AG09319 (cell line): ENCODE measurements at regions not wholly inside any gene's neighbourhood (a gene's known extent, or its start where the extent isn't known, plus 50 kb on each side); places are given as distances from the start of the nearest gene placed in this dataset.

ENCODE experiments used
- DNase-seq: peaks from one replicate; pipeline ENCODE4 v3.0.0-alpha.2; 2010; ENCODE audit warnings: low read depth; ENCODE audit errors: extremely low read depth
- TF ChIP-seq, protein P1 (sequence below): IDR thresholded peaks from 2 replicates; pipeline ENCODE4 v1.5.1; 2011; ENCODE audit warnings: low read depth, mild to moderate bottlenecking, inconsistent platforms, low read length, moderate library complexity

- TF ChIP-seq, protein P1, sequence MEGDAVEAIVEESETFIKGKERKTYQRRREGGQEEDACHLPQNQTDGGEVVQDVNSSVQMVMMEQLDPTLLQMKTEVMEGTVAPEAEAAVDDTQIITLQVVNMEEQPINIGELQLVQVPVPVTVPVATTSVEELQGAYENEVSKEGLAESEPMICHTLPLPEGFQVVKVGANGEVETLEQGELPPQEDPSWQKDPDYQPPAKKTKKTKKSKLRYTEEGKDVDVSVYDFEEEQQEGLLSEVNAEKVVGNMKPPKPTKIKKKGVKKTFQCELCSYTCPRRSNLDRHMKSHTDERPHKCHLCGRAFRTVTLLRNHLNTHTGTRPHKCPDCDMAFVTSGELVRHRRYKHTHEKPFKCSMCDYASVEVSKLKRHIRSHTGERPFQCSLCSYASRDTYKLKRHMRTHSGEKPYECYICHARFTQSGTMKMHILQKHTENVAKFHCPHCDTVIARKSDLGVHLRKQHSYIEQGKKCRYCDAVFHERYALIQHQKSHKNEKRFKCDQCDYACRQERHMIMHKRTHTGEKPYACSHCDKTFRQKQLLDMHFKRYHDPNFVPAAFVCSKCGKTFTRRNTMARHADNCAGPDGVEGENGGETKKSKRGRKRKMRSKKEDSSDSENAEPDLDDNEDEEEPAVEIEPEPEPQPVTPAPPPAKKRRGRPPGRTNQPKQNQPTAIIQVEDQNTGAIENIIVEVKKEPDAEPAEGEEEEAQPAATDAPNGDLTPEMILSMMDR, result no peak
- DNase-seq, result peak; percentile 92
Observed at GRCh38 chrX:67780694-67781109, 236.9 kb downstream of the AR start.

GRCh38 chrX:67781132-67781531, 237.3 kb downstream of the AR start:
- DNase-seq, result no peak

GRCh38 chrX:67784712-67785111, 240.9 kb downstream of the AR start:
- DNase-seq, result no peak
- TF ChIP-seq, protein P1, result no peak

More at GRCh38 chrX:67781132-67781531, 237.3 kb downstream of the AR start:
- TF ChIP-seq, protein P1, result peak; percentile 54

DNA sequence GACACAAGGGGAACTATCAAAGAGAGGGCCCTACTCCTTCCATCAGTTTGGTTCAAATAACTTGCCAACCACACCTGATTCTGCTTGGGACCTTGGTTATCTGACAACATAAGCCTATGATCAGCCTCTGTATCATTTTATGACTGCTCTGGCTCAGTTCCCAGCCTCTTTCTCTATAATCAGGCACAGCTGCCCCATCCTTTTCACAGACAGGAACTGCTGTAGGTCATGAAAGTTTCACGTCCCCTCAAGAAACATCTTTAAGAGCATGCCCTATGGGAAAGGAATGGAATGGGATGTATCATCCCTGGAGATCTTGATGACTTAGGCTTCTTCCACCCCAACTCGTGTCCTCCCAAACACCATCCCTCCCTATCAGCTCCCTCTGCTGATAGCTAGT, 243.4 kb downstream of the AR start:
- TF ChIP-seq, protein P1, result no peak
- no peak for DNase-seq

DNA sequence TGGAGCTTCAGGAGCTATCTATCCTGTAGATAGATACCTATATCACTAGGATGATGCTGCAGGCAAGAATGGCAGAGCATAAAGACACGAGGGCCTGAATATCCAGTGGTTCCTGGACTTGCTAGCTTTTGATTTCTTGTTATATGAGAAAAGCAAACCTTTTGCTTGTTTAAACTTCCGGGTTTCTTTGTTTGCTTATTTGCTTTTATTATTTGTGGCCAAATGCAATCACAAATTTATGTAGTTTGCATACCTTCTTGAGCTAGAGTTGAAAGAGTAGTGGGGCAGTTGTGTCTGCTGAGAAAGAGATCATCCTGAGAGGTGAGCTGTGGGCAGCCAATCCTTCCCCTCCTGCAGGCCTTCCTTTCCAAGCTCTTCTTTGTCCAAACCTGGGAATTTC, 245.7 kb downstream of the AR start:
- TF ChIP-seq, protein P1, result no peak

More for the DNA sequence above, 245.7 kb downstream of the AR start:
- DNase-seq, result no peak
